PC-3 (cell line): ENCODE measurements at regions not wholly inside any gene's neighbourhood (a gene's known extent, or its start where the extent isn't known, plus 50 kb on each side); places are given as distances from the start of the nearest gene placed in this dataset.

Experiments
- ATAC-seq: fragments of 200-7000 bp; cut with Tn5 transposase; 2 replicates; pipeline ENCODE4 v1.9.1; 2020; ENCODE audit warnings: mild to moderate bottlenecking, moderate library complexity
- BruUV-seq: library from RNA; stranded (reverse); fragments of 400-500 nt; replicated peaks from 2 replicates; lab custom pipeline; 2021; lab: Mats Ljungman, UMichigan
- CTCF ChIA-PET: fragments of 300-600 bp; sonication (Branson Sonifier 250); formaldehyde crosslinking; loops from one replicate; lab custom pipeline; 2022; ENCODE audit warnings: antibody characterized with exemption; lab: Charles Lee
- POLR2A ChIA-PET: fragments of 300-600 bp; sonication (Branson Sonifier 250); formaldehyde crosslinking; loops from one replicate; lab custom pipeline; 2022; ENCODE audit warnings: antibody characterized with exemption; ENCODE audit not compliant: unreplicated experiment; lab: Charles Lee
- DNase-seq: peaks from one replicate; pipeline ENCODE4 v3.0.0-alpha.2; 2015
- H2AFZ ChIP-seq: fragments of 300-600 bp; sonication (generic); 2 replicates; pipeline ENCODE4 v1.6.0; 2016; ENCODE audit warnings: antibody characterized with exemption, low read length
- H3F3A ChIP-seq: fragments of 300-600 bp; sonication (generic); one replicate; pipeline ENCODE4 v1.6.0; 2017; ENCODE audit warnings: antibody characterized with exemption, low read length, control low read depth, mild to moderate bottlenecking; ENCODE audit not compliant: unreplicated experiment
- H3K27ac ChIP-seq: fragments of 300-600 bp; sonication (generic); 2 replicates; pipeline ENCODE4 v1.5.1; 2016; ENCODE audit warnings: mild to moderate bottlenecking, low read length
- H3K27me3 ChIP-seq: fragments of 300-600 bp; sonication (generic); 2 replicates; pipeline ENCODE4 v1.6.1; 2016; ENCODE audit warnings: low read length, mixed read lengths
- H3K36me3 ChIP-seq: fragments of 300-600 bp; sonication (generic); 2 replicates; pipeline ENCODE4 v1.6.1; 2016; ENCODE audit warnings: low read depth, mixed run types, low read length, mixed read lengths
- H3K4me1 ChIP-seq: fragments of 300-600 bp; sonication (generic); 2 replicates; pipeline ENCODE4 v1.5.1; 2016; ENCODE audit warnings: low read length; ENCODE audit not compliant: insufficient read depth
- H3K4me2 ChIP-seq: fragments of 300-600 bp; sonication (generic); 2 replicates; pipeline ENCODE4 v1.6.0; 2016; ENCODE audit warnings: low read length
- H3K4me3 ChIP-seq: fragments of 300-600 bp; sonication (generic); 2 replicates; pipeline ENCODE4 v1.5.1; 2016; ENCODE audit warnings: mild to moderate bottlenecking, low read length, mixed read lengths
- H3K79me2 ChIP-seq: fragments of 300-600 bp; sonication (generic); 2 replicates; pipeline ENCODE4 v1.6.1; 2017; ENCODE audit warnings: low read length, mixed read lengths
- H3K9ac ChIP-seq: fragments of 300-600 bp; sonication (generic); 2 replicates; pipeline ENCODE4 v1.6.0; 2016; ENCODE audit warnings: mild to moderate bottlenecking, low read length
- H3K9me2 ChIP-seq: fragments of 300-600 bp; sonication (generic); replicated peaks from 2 replicates; pipeline ENCODE4 v1.6.1; 2016; ENCODE audit warnings: mixed run types, low read length, mixed read lengths
- H3K9me3 ChIP-seq: fragments of 300-600 bp; sonication (generic); 2 replicates; pipeline ENCODE4 v1.6.1; 2016; ENCODE audit warnings: low read length, mixed read lengths
- H4K20me1 ChIP-seq: fragments of 300-600 bp; sonication (generic); 2 replicates; pipeline ENCODE4 v1.6.1; 2016; ENCODE audit warnings: low read length, mixed read lengths
- CTCF ChIP-seq: fragments of 300-600 bp; sonication (generic); conservative IDR thresholded peaks from 2 replicates; pipeline ENCODE4 v1.5.1; 2017; ENCODE audit warnings: antibody characterized with exemption, low read depth, mild to moderate bottlenecking, low read length
- EZH2 ChIP-seq: fragments of 300-600 bp; sonication (generic); IDR thresholded peaks from one replicate; pipeline ENCODE4 v1.6.1; 2017; ENCODE audit warnings: antibody characterized with exemption, mild to moderate bottlenecking, low read length; ENCODE audit not compliant: unreplicated experiment
- EZH2phosphoT487 ChIP-seq: fragments of 300-600 bp; sonication (generic); IDR thresholded peaks from 2 replicates; pipeline ENCODE4 v1.6.1; 2018; ENCODE audit warnings: mild to moderate bottlenecking, antibody characterized with exemption, low read length, borderline replicate concordance
- intact Hi-C: fragments of 100-400 bp; cut with micrococcal nuclease; formaldehyde crosslinking; loops from 2 replicates; pipeline ENCODE4 v1.9.0; 2023

GRCh38 chr7:22596763-22597400, 96.9 kb upstream of the STEAP1B start:
- Histone ChIP-seq H3K9me2 (no peaks in the 10 kb centered on the region), H3K4me3 (no peak overlapping the region), H4K20me1 (no peaks in the 10 kb centered on the region), H3K36me3 (no peaks in the 10 kb centered on the region), H2AFZ (no peak overlapping the region), H3F3A (no peaks in the 10 kb centered on the region), H3K27ac (peak overlapping the region; percentile 74), H3K9me3 (no peaks in the 10 kb centered on the region), H3K79me2 (no peaks in the 10 kb centered on the region), H3K4me2 (no peak overlapping the region), H3K9ac (peak overlapping the region; percentile 60), H3K4me1 (peaks cover 27% of the 10 kb centered on the region), H3K27me3 (no peaks in the 10 kb centered on the region)
- TF ChIP-seq EZH2 (no peak), EZH2phosphoT487 (no peak), CTCF (no peak)
- DNase-seq (no peak), ATAC-seq (no peak)
- POLR2A ChIA-PET: no interaction called here
- CTCF ChIA-PET: no interaction called here
- no TSS peak for BruUV-seq
- intact Hi-C loops: loop anchor here (5.0 kb wide), 1 partner anchor 35 kb away; no protein-coding TSS in a partner anchor

DNA sequence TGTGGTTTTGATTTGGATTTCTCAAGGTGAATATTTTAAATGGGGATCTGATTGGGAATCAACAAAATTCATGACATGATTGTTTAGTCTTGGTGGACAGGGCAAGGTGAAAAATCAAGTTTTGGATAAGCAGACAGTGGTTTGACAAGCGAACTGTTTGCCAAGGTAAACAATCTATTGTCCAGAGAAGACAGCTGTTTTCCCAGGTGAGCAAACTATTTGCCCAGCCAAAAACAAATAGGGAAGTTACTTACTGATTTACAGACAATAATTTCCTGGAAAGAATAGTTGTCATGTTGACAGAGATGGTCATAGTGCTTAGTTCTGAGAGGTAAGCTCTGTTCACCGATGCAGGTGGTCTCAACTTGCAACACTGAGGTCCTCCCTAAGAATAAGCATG, 94.0 kb upstream of the STEAP1B start:
- Histone ChIP-seq H3K36me3 (no peaks in the 10 kb centered on the region), H3K9me2 (no peaks in the 10 kb centered on the region), H3K9ac (peak overlapping the region; percentile 33), H3K27ac (peak overlapping the region; percentile 68), H2AFZ (no peak overlapping the region), H3F3A (no peaks in the 10 kb centered on the region), H3K27me3 (no peaks in the 10 kb centered on the region), H3K4me2 (peak overlapping the region; percentile 36; the same call in 1 of the 2 replicates), H3K4me1 (peaks cover 49% of the 10 kb centered on the region), H3K79me2 (no peaks in the 10 kb centered on the region), H3K9me3 (no peaks in the 10 kb centered on the region), H4K20me1 (no peaks in the 10 kb centered on the region), H3K4me3 (no peak overlapping the region)
- ChIA-PET CTCF (interaction anchor here (1.2 to 1.3 kb wide), 2 partner anchors 16 to 133 kb away, joined by 3 to 5 read pairs; partner anchors contain the start of gene IL6), POLR2A (interaction anchor here (0.6 kb wide), 1 partner anchor 107 kb away, joined by 3 read pairs; no protein-coding TSS in a partner anchor)
- DNase-seq: peak; percentile 86
- no peak for TF ChIP-seq CTCF
- no peak for TF ChIP-seq EZH2
- TF ChIP-seq EZH2phosphoT487: no peak
- peak; percentile 29 for ATAC-seq
- intact Hi-C loops: loop anchor here (2.0 kb wide), 1 partner anchor 75 kb away; no protein-coding TSS in a partner anchor
- BruUV-seq: no TSS peak

DNA sequence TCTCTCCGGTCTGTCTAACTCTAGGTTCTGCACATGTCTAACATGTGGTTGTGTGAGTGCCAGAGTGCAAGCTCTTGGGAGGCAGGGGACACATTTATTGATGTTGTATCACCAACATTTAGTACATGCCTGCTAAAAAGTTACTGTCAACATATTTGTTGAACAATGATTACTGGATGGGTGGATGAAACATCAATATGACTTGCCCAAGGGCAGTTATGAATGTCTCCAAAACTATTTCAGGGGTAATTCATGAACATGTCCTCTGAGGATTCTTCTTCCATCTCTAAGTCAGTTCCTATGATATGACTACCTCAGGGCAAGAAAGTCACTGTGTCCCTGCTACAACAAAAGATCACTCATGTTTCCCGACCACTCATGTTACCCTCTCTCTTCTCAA, 91.3 kb upstream of the STEAP1B start:
- Histone ChIP-seq H3K27ac (peak overlapping the region; percentile 83; the same call in 1 of the 2 replicates), H3K9me3 (no peaks in the 10 kb centered on the region), H3K79me2 (no peaks in the 10 kb centered on the region), H4K20me1 (no peaks in the 10 kb centered on the region), H3K9ac (no peak overlapping the region), H3K9me2 (no peaks in the 10 kb centered on the region), H3K4me1 (peaks cover 40% of the 10 kb centered on the region), H2AFZ (no peak overlapping the region), H3K36me3 (no peaks in the 10 kb centered on the region), H3K27me3 (no peaks in the 10 kb centered on the region), H3K4me3 (no peak overlapping the region), H3K4me2 (no peak overlapping the region), H3F3A (no peaks in the 10 kb centered on the region)
- intact Hi-C loops: no loop called here
- CTCF ChIA-PET: no interaction called here
- POLR2A ChIA-PET: no interaction called here
- BruUV-seq: no TSS peak
- DNase-seq: peak; percentile 37
- ATAC-seq: no peak
- TF ChIP-seq EZH2phosphoT487: no peak
- TF ChIP-seq CTCF: no peak
- no peak for TF ChIP-seq EZH2
